Activated T-cell treated with anti-CD3 and anti-CD28 coated beads, Interleukin-2, amount 50 U/mL, for 4 hours (primary cell): ENCODE measurements at regions not wholly inside any gene's neighbourhood (a gene's known extent, or its start where the extent isn't known, plus 50 kb on each side); places are given as distances from the start of the nearest gene placed in this dataset.

Experiments
- ATAC-seq, 2 donors: fragments of 200-7000 bp; cut with Tn5 transposase; one replicate each; pipeline ENCODE4 v1.10.0; 2021
- DNase-seq: peaks from one replicate; pipeline ENCODE4 v3.0.0-alpha.2; 2020
- H3K27me3 Mint-ChIP-seq: one replicate; pipeline ENCODE4 v1.8.0; 2021; ENCODE audit warnings: low read depth, mixed read lengths
- H3K36me3 Mint-ChIP-seq: one replicate; pipeline ENCODE4 v1.8.0; 2022; ENCODE audit warnings: mixed read lengths; ENCODE audit not compliant: insufficient read depth
- H3K4me1 Mint-ChIP-seq: one replicate; pipeline ENCODE4 v1.8.0; 2021; ENCODE audit warnings: low read depth, mixed read lengths
- H3K4me3 Mint-ChIP-seq: one replicate; pipeline ENCODE4 v1.8.0; 2021; ENCODE audit warnings: mild to moderate bottlenecking, moderate library complexity, mixed read lengths
- H3K9me3 Mint-ChIP-seq: one replicate; pipeline ENCODE4 v1.8.0; 2021; ENCODE audit warnings: mixed read lengths

DNA sequence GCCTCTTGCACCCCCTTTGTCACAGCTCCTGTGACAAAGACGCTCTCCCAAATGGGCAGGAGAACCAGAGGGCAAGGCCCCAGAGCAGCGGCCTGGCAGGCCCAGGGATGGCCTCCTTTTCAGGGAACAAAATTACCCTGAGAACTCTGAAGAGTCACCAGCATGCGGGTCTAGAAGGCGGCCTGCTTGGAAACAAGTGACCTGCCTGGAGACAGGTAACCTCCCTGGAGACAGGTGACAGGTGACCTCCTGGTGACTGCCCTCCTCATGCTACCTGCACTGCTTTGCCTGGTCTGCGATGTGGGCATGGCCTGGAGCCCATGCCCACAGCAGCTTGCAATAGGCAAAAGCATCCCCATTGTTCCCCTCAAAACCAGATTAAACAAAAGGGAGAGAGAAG is 86.5 kb upstream of the ZC3H12A start:
- ATAC-seq (no peak), DNase-seq (no peak)
- Mint-ChIP-seq H3K9me3 (no peaks in the 10 kb centered on the region), H3K36me3 (no peaks in the 10 kb centered on the region), H3K27me3 (peaks cover 19% of the 10 kb centered on the region), H3K4me1 (no peaks in the 10 kb centered on the region), H3K4me3 (no peak overlapping the region)

DNA sequence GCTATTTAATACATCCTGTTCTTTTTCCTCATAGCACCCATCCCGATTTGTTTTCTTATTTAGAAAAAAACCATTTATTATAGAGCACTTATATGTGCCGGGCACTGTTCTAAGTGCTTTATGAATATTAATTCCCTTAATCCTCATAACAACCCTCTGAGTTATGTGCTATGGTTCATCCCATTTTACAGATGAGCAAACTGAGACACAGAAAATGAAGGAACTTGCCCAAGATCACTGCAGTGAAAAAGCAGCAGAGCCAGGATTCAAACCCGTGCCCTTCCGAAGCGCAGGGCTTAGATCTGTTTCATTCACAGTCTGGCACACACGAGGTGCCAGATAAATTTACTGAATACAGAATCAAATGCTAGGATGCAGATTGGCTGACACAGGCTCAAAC is 85.1 kb upstream of the ZC3H12A start:
- Mint-ChIP-seq H3K4me3 (no peak overlapping the region), H3K27me3 (peaks cover 18% of the 10 kb centered on the region), H3K36me3 (no peaks in the 10 kb centered on the region), H3K9me3 (no peaks in the 10 kb centered on the region), H3K4me1 (no peaks in the 10 kb centered on the region)
- ATAC-seq (no peak), DNase-seq (no peak)

DNA sequence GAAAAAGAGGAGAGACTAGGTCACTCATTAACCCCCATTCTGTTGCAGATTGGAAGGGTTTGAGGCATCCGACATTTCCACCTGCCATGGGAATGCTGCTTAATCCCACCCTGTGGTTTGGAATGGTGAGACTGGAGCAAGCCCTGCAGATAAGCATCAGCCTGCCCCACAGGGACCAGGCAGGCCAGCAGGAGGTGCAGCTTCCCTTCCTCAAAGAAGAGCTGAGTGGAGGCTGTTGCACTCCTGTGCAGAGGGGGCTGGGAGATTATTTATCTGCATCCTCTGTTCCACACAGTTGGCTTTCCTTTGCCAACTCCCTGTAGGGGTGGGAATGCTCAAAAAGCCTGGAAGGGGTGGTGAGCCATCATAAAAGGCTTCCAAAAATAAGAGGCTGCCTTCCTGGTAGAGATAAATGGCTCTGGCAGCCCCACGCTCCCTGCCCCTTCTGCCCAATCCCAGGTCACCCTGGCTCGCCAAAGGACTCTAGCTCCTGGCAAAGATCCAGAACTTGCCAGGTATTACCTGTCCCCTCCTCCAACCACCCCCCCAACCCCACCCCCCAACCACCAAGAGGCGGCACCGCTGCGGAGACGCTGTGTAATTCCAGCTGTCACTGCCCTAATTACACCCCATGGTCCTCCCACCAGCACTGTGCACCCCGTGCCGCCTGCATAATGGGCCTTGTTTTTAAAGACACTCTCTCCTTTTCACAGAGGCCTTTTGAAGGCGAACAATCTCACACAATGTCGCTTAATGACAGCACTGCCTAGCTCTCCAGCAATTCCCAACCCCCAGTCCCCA is 83.0 kb upstream of the ZC3H12A start:
- H3K27me3 Mint-ChIP-seq = peaks cover 36% of the 10 kb centered on the region

DNA sequence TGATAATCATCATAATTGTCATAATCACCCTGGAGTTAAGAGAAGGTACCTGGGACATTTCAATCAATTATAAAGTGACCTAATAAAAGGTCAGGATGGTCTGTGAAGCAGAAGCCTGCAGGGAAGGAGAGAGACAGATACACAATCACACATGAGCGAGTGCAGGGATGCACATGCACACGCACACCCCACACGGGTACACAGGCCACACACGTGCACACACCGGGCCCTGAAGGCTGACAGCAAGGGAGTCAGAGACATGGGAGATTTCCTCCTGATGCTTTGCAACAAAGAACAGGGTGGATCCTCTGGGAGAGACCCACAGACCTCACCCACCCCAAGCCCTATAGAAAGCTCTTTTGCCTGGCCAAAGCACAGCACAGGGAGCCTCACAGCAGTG is 82.3 kb upstream of the ZC3H12A start:
- H3K27me3 Mint-ChIP-seq = peaks cover 36% of the 10 kb centered on the region

More for the DNA sequence above, 83.0 kb upstream of the ZC3H12A start:
- H3K9me3 Mint-ChIP-seq = no peaks in the 10 kb centered on the region
- ATAC-seq (no peak), DNase-seq (no peak)
- no peaks in the 10 kb centered on the region for H3K4me1 Mint-ChIP-seq
- no peaks in the 10 kb centered on the region for H3K36me3 Mint-ChIP-seq
- no peak overlapping the region for H3K4me3 Mint-ChIP-seq

DNA sequence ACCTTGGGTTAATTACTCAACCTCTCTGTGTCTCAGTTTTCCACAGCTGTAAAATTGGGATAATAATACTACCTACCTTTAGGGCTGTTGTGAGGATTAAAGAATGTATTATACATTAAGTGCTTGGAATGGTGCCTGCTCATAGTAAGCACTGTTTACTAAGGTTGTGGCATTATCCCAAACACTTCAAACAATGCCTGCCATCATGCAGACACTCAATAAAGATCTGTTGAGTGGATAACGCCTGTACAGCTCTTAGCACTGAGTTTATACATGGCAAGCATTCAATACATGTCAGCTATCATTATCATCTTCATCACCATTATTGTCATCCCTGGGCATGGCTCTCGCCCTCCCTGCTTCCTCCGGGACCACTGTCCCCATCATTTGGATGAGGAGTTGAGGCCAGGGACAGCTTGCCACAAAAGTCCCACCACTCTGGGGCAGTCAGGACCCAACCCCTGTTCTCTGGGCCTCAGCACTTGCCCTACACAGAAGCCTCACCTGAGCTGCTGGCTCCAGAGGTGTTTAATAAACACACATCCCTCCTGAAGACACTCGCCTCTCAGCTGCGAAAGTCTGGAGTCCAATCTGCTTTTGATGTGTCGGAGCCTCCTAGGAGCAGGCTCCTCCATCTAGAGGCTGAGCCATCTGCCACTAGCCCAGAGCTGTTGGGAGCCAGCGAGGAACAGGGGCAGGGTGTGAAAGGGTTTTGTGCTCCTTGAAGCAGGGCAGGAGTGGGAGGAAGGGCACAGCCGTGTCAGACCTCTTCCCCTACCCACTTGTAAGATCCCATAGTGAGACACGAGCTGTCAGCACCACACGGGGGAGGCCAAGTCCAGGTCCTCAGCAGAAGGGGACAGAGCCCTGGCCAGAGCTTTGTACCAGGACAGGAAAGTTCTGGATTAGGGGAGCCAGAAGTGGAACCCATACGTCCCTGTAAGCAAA is 80.9 kb upstream of the ZC3H12A start:
- DNase-seq (no peak), ATAC-seq (no peak)
- peaks cover 40% of the 10 kb centered on the region for H3K27me3 Mint-ChIP-seq
- no peaks in the 10 kb centered on the region for H3K36me3 Mint-ChIP-seq
- H3K9me3 Mint-ChIP-seq = no peaks in the 10 kb centered on the region
- no peaks in the 10 kb centered on the region for H3K4me1 Mint-ChIP-seq
- H3K4me3 Mint-ChIP-seq = no peak overlapping the region

More for the DNA sequence above, 82.3 kb upstream of the ZC3H12A start:
- no peaks in the 10 kb centered on the region for H3K9me3 Mint-ChIP-seq
- H3K36me3 Mint-ChIP-seq = no peaks in the 10 kb centered on the region
- no peaks in the 10 kb centered on the region for H3K4me1 Mint-ChIP-seq
- no peak for DNase-seq
- H3K4me3 Mint-ChIP-seq = no peak overlapping the region
- no peak for ATAC-seq

DNA sequence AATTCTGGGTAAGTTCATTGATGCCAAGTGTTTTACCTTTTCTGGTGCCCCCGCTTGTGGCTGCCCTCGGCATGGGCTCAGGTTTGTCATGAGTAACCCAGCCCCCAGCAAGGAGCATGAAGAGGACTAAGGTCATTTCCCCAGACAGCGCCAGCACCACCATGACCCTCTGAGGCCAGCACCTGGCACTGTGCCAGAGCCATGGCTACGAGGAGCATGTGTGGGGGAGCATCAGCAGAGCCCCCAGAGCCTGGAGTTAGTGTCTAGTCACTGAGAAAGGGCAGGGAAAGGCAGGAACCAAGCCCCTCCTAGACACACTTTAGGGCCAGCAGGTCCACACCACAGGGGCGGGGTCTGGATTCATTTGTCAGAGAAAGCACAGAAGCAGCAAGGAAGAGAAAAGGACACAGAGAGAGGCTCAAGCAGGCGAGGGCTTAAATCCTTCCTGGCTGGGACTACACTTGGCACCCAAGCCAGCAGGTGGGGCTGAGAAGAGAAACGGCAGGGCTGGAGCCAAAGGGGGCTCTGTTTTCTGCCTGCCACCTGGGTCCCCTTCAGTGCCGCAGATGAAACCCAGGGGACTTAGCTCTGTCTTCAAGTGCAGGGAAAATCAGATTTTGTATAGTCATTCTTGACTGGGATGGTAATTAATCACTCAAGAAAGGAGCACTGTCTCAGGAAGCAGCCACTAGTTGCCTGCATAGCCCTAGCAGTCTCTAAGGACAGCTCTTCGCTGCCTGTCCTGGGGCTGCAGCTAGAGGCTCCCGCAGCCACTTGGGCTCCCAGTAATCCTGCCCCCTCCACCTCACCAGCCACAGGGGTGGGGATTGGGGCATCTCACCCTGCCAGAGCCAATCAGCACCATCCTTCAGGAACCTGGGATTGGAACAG is 79.6 kb upstream of the ZC3H12A start:
- H3K9me3 Mint-ChIP-seq = no peaks in the 10 kb centered on the region
- ATAC-seq (no peak), DNase-seq (no peak)
- H3K27me3 Mint-ChIP-seq = peaks cover 38% of the 10 kb centered on the region
- H3K4me1 Mint-ChIP-seq = no peaks in the 10 kb centered on the region
- H3K4me3 Mint-ChIP-seq = no peak overlapping the region
- no peaks in the 10 kb centered on the region for H3K36me3 Mint-ChIP-seq

DNA sequence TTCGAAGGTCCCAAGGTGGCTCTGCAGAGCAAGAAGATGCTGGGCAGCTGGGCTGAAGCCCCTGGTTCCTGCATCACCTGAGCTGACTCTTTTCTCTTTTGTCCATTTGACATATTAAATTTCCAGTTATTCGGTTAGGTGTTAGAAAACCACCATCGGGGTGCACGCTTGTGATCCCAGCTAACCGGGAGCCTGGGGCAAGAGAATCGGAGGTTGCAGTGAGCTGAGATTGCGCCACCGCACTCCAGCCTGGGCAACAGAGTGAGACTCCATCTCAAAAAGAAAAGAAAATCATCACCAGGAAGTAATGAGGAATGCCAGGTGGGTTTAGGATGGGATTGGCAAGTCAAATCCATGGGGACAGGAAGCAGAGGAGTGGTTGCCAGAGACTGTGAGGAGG is 76.3 kb upstream of the ZC3H12A start:
- Mint-ChIP-seq H3K4me3 (no peak overlapping the region), H3K27me3 (peaks cover 32% of the 10 kb centered on the region), H3K9me3 (no peaks in the 10 kb centered on the region), H3K36me3 (no peaks in the 10 kb centered on the region), H3K4me1 (no peaks in the 10 kb centered on the region)
- ATAC-seq (no peak), DNase-seq (no peak)

DNA sequence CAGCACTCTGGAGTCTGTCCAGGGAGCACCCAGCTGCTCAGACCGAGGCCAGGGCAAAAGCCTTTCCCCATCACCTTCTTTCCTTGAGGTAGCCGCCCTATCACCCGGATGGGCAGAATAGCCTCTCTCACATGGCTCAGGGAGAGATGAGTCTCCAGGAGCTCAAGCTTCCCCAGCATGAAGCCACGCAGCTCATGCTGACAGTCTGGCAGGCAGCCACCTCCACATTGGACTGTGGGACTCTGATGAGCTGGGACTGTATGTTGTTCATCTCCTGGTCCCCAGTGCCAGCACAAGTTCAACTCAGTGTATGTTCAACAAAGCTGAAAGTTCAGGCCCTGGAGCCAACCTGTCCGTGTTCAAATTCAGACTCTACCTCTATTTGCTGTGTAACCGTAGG is 75.2 kb upstream of the ZC3H12A start:
- no peak for ATAC-seq
- no peaks in the 10 kb centered on the region for H3K36me3 Mint-ChIP-seq
- no peak overlapping the region for H3K4me3 Mint-ChIP-seq
- H3K27me3 Mint-ChIP-seq = peaks cover 27% of the 10 kb centered on the region
- DNase-seq = no peak
- no peaks in the 10 kb centered on the region for H3K4me1 Mint-ChIP-seq
- no peaks in the 10 kb centered on the region for H3K9me3 Mint-ChIP-seq

DNA sequence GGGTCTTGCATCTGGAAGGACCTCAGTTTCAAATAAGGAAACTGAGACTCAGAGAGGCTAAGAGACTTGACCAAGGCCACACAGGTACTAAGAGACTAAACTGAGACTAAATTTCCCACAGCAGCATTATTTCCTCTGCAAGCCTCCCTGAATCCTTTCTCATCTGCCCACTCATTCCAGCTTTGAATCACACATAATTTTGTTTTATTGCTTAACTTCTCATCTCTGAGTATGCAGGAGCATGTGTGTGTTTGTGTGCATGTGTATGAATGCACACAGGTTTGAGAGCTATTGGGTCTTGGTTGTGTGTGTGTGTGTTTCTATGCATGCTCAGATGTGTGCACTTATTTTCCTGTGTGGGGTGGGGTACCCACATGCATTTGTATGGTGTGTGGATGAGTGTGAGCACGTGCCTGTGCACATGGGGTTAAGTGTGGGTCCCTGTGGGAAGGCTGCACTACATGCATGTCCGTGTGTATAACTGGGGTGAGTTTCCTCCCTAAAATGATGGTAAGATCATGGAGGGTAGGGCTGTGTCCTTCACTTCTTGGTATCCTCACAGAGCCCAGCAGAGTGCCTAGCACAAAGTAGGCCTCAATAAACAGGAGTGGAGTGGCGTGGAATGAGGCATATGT is 74.4 kb upstream of the ZC3H12A start:
- H3K36me3 Mint-ChIP-seq = no peaks in the 10 kb centered on the region
- DNase-seq (no peak), ATAC-seq (no peak)
- H3K27me3 Mint-ChIP-seq = peaks cover 23% of the 10 kb centered on the region
- no peak overlapping the region for H3K4me3 Mint-ChIP-seq
- no peaks in the 10 kb centered on the region for H3K4me1 Mint-ChIP-seq
- no peaks in the 10 kb centered on the region for H3K9me3 Mint-ChIP-seq

DNA sequence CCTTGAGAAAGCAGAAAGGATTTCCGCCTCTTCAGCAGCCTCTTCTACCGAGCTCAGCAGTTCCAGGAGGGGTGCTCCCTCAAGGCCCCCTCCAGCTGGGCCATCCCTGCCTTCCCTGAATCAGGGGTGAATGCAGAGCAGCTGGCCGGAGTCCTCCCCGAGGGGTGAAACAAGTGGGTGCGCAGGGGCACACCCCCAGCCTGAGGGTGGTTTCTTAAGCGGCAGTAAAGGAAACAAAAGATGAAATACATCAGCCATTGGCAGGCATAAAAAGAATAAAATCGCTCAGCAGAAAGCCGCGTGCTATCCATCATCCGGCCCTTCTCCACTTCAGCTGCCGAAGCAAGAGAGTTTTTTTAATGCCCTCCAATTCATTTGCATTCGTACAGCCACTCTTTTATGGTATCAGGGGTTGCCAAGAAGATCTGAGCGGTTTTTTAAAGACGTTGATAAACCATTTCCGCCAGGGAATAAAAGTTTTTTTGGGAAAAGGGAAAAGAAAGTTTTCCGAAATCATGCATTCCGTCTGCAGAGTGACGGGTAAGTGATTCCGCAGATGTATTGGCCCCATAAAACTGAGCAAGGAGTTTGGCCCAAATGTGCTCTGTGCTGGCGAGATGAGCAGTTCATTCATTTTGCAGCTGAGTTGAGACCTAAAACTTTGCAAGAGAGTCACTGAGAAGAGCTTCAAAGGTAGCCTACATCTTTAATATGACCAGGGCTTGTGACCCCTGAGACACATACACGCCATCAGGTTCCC is 73.7 kb upstream of the ZC3H12A start:
- Mint-ChIP-seq H3K9me3 (no peaks in the 10 kb centered on the region), H3K27me3 (peaks cover 16% of the 10 kb centered on the region), H3K4me1 (no peaks in the 10 kb centered on the region), H3K4me3 (no peak overlapping the region), H3K36me3 (no peaks in the 10 kb centered on the region)
- ATAC-seq (no peak), DNase-seq (no peak)

DNA sequence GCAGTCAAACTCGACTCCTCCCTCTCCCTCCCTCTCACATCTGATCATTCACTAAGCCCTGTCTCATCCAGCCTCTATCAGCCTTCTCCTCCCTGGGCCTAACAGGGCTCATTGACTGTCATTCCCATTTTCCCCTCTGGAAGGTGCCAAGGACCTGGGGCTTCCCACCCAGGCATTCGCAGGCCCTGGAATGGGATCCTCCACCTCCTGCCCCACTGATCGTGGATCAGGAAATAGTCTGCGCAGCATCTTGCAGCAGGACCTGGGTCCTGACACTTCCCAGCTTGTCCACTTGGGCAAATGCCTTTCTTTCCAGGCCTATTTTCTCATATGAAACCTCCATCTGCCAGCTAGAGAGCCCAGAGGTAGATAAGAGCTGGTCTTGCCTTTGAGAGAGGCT is 71.2 kb upstream of the ZC3H12A start:
- ATAC-seq (no peak), DNase-seq (no peak)
- H3K36me3 Mint-ChIP-seq = no peaks in the 10 kb centered on the region
- no peak overlapping the region for H3K4me3 Mint-ChIP-seq
- H3K9me3 Mint-ChIP-seq = no peaks in the 10 kb centered on the region
- H3K27me3 Mint-ChIP-seq = peaks cover 4% of the 10 kb centered on the region
- no peaks in the 10 kb centered on the region for H3K4me1 Mint-ChIP-seq

DNA sequence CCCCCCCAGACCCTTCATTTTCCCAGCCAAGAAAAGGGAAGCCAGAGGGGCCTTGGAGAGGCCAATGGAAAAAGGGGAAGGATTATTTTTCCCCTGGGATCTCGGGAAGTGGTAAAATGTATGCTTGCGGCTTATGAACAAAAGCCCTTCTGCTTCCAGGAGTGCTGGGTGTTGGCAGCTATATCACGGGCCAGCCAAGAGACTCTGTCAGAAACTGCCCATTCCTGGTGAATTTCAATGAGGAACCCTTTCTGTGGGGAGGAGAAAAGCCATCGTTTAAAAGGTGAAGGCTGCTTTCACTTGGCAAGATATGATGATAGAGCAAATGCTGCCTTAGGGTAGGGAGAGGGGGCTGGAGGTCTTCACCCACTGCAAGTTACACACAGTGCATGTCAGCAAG is 69.7 kb upstream of the ZC3H12A start:
- Mint-ChIP-seq H3K36me3 (no peaks in the 10 kb centered on the region), H3K4me1 (no peaks in the 10 kb centered on the region), H3K27me3 (peaks cover 12% of the 10 kb centered on the region), H3K9me3 (no peaks in the 10 kb centered on the region), H3K4me3 (no peak overlapping the region)
- ATAC-seq = no peak
- no peak for DNase-seq

DNA sequence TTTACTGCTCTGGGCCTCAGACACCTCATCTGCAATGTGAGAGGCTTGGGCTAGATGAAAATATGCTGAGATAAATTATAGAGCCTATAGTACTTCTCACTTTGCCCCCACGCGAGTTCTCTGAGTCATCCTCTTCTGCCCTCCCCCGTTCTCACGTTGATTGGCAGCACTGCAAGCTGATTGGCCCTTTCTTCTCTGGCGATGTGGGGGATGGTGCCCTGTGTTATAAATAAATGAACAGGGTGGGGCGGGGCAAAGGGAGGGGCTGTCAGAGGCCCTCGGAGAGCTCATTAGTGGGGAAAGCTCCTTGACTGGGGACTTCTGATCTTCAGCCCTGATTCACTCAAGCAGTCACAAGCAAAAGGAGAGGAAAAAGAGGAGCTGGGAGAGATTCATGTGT is 64.3 kb upstream of the ZC3H12A start:
- Mint-ChIP-seq H3K4me1 (no peaks in the 10 kb centered on the region), H3K36me3 (no peaks in the 10 kb centered on the region), H3K27me3 (peaks cover 36% of the 10 kb centered on the region), H3K4me3 (no peak overlapping the region), H3K9me3 (no peaks in the 10 kb centered on the region)
- peak in 1 of 2 donors; percentile 25 for ATAC-seq
- no peak for DNase-seq
